GM23248 (cell line): ENCODE measurements at regions not wholly inside any gene's neighbourhood (a gene's known extent, or its start where the extent isn't known, plus 50 kb on each side); places are given as distances from the start of the nearest gene placed in this dataset.

Experiments used
- EZH2 ChIP-seq: fragments of 200-600 bp; sonication (generic); IDR thresholded peaks from 2 replicates; pipeline ENCODE4 v1.6.1; 2018; ENCODE audit warnings: antibody characterized with exemption, mild to moderate bottlenecking; ENCODE audit not compliant: insufficient read depth, poor library complexity, severe bottlenecking
- EZH2phosphoT487 ChIP-seq: fragments of 200-600 bp; sonication (generic); IDR thresholded peaks from 2 replicates; pipeline ENCODE4 v1.6.1; 2018; ENCODE audit warnings: antibody characterized with exemption, moderate library complexity, mild to moderate bottlenecking, low read depth; ENCODE audit not compliant: insufficient read depth

DNA sequence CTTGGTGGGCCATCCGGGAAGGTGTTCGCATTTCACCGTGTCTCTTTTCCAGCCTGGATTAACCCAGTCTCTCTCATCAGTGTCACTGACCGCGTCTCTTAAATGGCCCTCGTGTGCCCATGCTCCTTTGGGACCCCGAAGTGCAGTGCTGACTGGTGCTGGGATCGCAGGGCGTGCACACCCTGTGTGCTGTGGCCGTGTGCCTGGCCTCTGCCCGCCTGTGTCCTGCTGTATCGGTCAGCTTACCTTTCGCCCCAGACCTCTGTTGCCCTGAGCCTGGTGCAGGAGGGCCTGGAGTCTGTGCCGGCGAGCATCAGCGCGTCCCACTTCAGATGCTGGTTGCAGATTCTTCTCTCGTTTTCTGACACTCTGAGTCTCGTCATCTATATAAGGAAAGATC lies 68.3 kb upstream of the HGFAC start:
- no peak for TF ChIP-seq EZH2
- TF ChIP-seq EZH2phosphoT487: no peak
